Prostate gland (tissue), 2 donors: ENCODE measurements at regions not wholly inside any gene's neighbourhood (a gene's known extent, or its start where the extent isn't known, plus 50 kb on each side); places are given as distances from the start of the nearest gene placed in this dataset.
"Not testable (repeated sequence)": the region's sequence is repeated elsewhere in the genome, so short reads cannot be mapped to it uniquely, and the experiment has no call there.

ENCODE experiments used
- DNase-seq: peaks from one replicate; pipeline ENCODE4 v3.0.0-alpha.2; 2019; ENCODE audit warnings: low spot score
- H3K27ac ChIP-seq, 2 donors: fragments of 200-600 bp; sonication (generic); 2 replicates each; pipeline ENCODE4 v1.5.1; 2017 to 2019
- H3K27me3 ChIP-seq: fragments of 200-600 bp; sonication (generic); replicated peaks from 2 replicates; pipeline ENCODE4 v1.5.1; 2019; ENCODE audit not compliant: insufficient read depth
- H3K36me3 ChIP-seq, 2 donors: fragments of 200-600 bp; sonication (generic); 1 replicate in 1 of 2; 2 replicates in 1 of 2; pipeline versions ENCODE4 v1.5.1 to v1.8.1; 2017 to 2019
- H3K4me1 ChIP-seq: fragments of 200-600 bp; sonication (generic); replicated peaks from 2 replicates; pipeline ENCODE4 v1.5.1; 2019
- H3K4me3 ChIP-seq, 2 donors: fragments of 200-600 bp; sonication (generic); 2 replicates each; pipeline ENCODE4 v1.5.1; 2017 to 2019
- H3K9me3 ChIP-seq: fragments of 200-600 bp; sonication (generic); 2 replicates; pipeline ENCODE4 v1.5.1; 2017
- CTCF ChIP-seq, 4 experiments: fragments of 200-600 bp in 2 of 4; fragments of 450-650 bp in 2 of 4; sonication (generic) in 2 of 4; IDR thresholded peaks; 1 replicate in 3 of 4; 2 replicates in 1 of 4; pipeline ENCODE4 v1.5.1; 2016 to 2019; ENCODE audit warnings: antibody characterized with exemption in 4 of 4, mild to moderate bottlenecking in 2 of 4, moderate library complexity in 2 of 4
- WGBS: methylation state at CpG from one replicate; pipeline ENCODE4 v1.1.5; 2018; 5-methylcytosine and 5-hydroxymethylcytosine counted together
- intact Hi-C: fragments of 100-400 bp; cut with DNase I; formaldehyde crosslinking; loops from one replicate; pipeline ENCODE4 v1.14.2; 2022

GRCh38 chr9:40192162-40192561 is 836.7 kb downstream of the SPATA31A1 start:
- H3K4me3 ChIP-seq, intact Hi-C loops, H3K4me1 ChIP-seq, H3K9me3 ChIP-seq, H3K27ac ChIP-seq, H3K27me3 ChIP-seq, DNase-seq, H3K36me3 ChIP-seq: not testable (repeated sequence)
- WGBS, result 100% methylated on average over 1 of the region's 2 CpGs

- intact Hi-C loops, H3K27me3 ChIP-seq, H3K4me3 ChIP-seq, DNase-seq, H3K27ac ChIP-seq, H3K9me3 ChIP-seq, H3K4me1 ChIP-seq, H3K36me3 ChIP-seq: not testable (repeated sequence)
- WGBS, result 88% methylated on average over 14 of the region's 15 CpGs
Observed at GRCh38 chr9:40196165-40196714, 840.8 kb downstream of the SPATA31A1 start.

GRCh38 chr9:40196803-40197202 is 841.3 kb downstream of the SPATA31A1 start:
- H3K9me3 ChIP-seq, DNase-seq, H3K4me3 ChIP-seq, H3K4me1 ChIP-seq, intact Hi-C loops, H3K27me3 ChIP-seq, H3K27ac ChIP-seq, H3K36me3 ChIP-seq: not testable (repeated sequence)
- 87% methylated on average over 6 of the region's 18 CpGs for WGBS

- H3K4me3 ChIP-seq, intact Hi-C loops, H3K27me3 ChIP-seq, DNase-seq, H3K4me1 ChIP-seq, H3K9me3 ChIP-seq, H3K27ac ChIP-seq, H3K36me3 ChIP-seq: not testable (repeated sequence)
- WGBS, result no CpG with 5 or more reads among the region's 33 CpGs
Observed at GRCh38 chr9:40221596-40222233, 866.2 kb downstream of the SPATA31A1 start.

- WGBS, result no CpG with 5 or more reads among the region's 43 CpGs
- H3K27me3 ChIP-seq, DNase-seq, H3K27ac ChIP-seq, intact Hi-C loops, H3K9me3 ChIP-seq, H3K4me1 ChIP-seq, H3K4me3 ChIP-seq, H3K36me3 ChIP-seq: not testable (repeated sequence)
- peak in 1 of 4 experiments; percentile 44 for TF ChIP-seq CTCF (IDR thresholded peaks at IDR 0.05)
Observed at GRCh38 chr9:40222617-40223200, 867.2 kb downstream of the SPATA31A1 start.

- H3K27ac ChIP-seq, H3K27me3 ChIP-seq, intact Hi-C loops, H3K4me1 ChIP-seq, H3K4me3 ChIP-seq, DNase-seq, H3K9me3 ChIP-seq, H3K36me3 ChIP-seq: not testable (repeated sequence)
- no CpG with 5 or more reads among the region's 33 CpGs for WGBS
Observed at GRCh38 chr9:40223353-40223752, 867.9 kb downstream of the SPATA31A1 start.
